ENCODE measurements at regions not wholly inside any gene's neighbourhood (a gene's known extent, or its start where the extent isn't known, plus 50 kb on each side); places are given as distances from the start of the nearest gene placed in this dataset.

DNA sequence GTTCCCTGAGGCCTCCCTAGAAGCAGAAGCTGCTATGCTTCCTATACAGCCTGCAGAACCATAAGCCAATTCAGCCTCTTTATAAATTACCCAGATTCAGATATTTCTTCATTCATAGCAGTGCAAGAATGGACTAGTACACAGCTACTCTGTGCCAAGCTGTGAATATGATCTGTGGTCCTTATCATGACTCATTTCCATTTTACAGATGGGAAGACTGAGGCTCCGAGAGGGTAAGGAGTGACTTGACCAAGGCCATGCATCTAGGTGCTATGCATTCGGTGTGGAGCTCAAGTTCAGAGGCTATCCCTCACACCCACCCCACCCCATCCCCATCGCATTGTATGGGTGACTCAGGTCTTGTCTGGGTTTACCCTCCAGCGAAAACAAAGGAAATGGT is 52.3 kb upstream of the DISP3 start:
- TF ChIP-seq, protein P1, sequence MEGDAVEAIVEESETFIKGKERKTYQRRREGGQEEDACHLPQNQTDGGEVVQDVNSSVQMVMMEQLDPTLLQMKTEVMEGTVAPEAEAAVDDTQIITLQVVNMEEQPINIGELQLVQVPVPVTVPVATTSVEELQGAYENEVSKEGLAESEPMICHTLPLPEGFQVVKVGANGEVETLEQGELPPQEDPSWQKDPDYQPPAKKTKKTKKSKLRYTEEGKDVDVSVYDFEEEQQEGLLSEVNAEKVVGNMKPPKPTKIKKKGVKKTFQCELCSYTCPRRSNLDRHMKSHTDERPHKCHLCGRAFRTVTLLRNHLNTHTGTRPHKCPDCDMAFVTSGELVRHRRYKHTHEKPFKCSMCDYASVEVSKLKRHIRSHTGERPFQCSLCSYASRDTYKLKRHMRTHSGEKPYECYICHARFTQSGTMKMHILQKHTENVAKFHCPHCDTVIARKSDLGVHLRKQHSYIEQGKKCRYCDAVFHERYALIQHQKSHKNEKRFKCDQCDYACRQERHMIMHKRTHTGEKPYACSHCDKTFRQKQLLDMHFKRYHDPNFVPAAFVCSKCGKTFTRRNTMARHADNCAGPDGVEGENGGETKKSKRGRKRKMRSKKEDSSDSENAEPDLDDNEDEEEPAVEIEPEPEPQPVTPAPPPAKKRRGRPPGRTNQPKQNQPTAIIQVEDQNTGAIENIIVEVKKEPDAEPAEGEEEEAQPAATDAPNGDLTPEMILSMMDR (IDR thresholded peaks at IDR 0.05; ENCODE audit: insufficient read depth, low read length, poor library complexity, severe bottlenecking) = no peak
- TF ChIP-seq EZH2phosphoT487 (conservative IDR thresholded peaks at IDR 0.05; ENCODE audit: low read length) = no peak
- no peak overlapping the region for H3K27ac ChIP-seq (ENCODE audit: low read depth, low read length)
- H4K20me1 ChIP-seq (ENCODE audit: low read depth, low read length) = no peaks in the 10 kb centered on the region
- H2AFZ ChIP-seq (ENCODE audit: low read depth, low read length, severe bottlenecking) = no peak overlapping the region
- H3K4me2 ChIP-seq (ENCODE audit: low read depth, low read length, poor library complexity, severe bottlenecking) = no peak overlapping the region
- no peaks in the 10 kb centered on the region for H3K9me2 ChIP-seq (replicated peaks; ENCODE audit: insufficient read depth, low read length)
- H3K9ac ChIP-seq (ENCODE audit: low read length) = no peak overlapping the region
- H3F3A ChIP-seq (ENCODE audit: insufficient read depth) = no peaks in the 10 kb centered on the region
- H3K9me3 ChIP-seq (ENCODE audit: insufficient read depth, low read length) = no peaks in the 10 kb centered on the region
- H3K27me3 ChIP-seq (ENCODE audit: low read length) = no peaks in the 10 kb centered on the region
- H3K4me3 ChIP-seq (ENCODE audit: insufficient read depth, low read length, poor library complexity, severe bottlenecking) = no peak overlapping the region
- H3K36me3 ChIP-seq (ENCODE audit: low read length) = no peaks in the 10 kb centered on the region
- no peaks in the 10 kb centered on the region for H3K79me2 ChIP-seq (ENCODE audit: insufficient read depth, low read length)

DNA sequence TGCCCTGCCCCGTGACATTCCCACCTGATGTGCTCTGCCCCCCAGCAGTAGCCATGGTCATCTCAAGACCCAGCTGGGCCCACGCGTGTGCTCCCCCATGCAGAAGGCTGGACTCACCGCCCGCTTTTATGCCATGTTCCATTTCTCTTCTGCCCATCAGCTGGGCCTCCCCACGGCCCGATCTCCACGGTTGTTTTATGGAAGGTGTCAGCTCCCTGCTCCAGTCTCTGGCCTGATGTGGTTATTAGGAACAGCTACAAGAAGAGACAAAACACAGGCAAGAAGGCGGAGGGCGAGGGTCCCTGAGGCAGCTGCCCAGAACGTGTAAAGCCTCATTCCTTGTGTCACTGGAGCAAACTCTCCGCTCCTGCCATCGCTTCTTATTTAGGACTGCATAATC is 50.2 kb upstream of the DISP3 start:
- H3K36me3 ChIP-seq (ENCODE audit: low read length) = no peaks in the 10 kb centered on the region
- H3K4me2 ChIP-seq (ENCODE audit: low read depth, low read length, poor library complexity, severe bottlenecking) = no peak overlapping the region
- H4K20me1 ChIP-seq (ENCODE audit: low read depth, low read length) = no peaks in the 10 kb centered on the region
- H3K9me3 ChIP-seq (ENCODE audit: insufficient read depth, low read length) = no peaks in the 10 kb centered on the region
- no peak overlapping the region for H3K27ac ChIP-seq (ENCODE audit: low read depth, low read length)
- H3K9ac ChIP-seq (ENCODE audit: low read length) = no peak overlapping the region
- H3K27me3 ChIP-seq (ENCODE audit: low read length) = no peaks in the 10 kb centered on the region
- no peak for TF ChIP-seq EZH2phosphoT487 (conservative IDR thresholded peaks at IDR 0.05; ENCODE audit: low read length)
- no peaks in the 10 kb centered on the region for H3K79me2 ChIP-seq (ENCODE audit: insufficient read depth, low read length)
- H2AFZ ChIP-seq (ENCODE audit: low read depth, low read length, severe bottlenecking) = no peak overlapping the region
- no peaks in the 10 kb centered on the region for H3K9me2 ChIP-seq (replicated peaks; ENCODE audit: insufficient read depth, low read length)
- H3K4me3 ChIP-seq (ENCODE audit: insufficient read depth, low read length, poor library complexity, severe bottlenecking) = no peak overlapping the region
- H3F3A ChIP-seq (ENCODE audit: insufficient read depth) = no peaks in the 10 kb centered on the region
